Large intestine (tissue), 3 donors: ENCODE measurements at regions not wholly inside any gene's neighbourhood (a gene's known extent, or its start where the extent isn't known, plus 50 kb on each side); places are given as distances from the start of the nearest gene placed in this dataset.

Source experiments
- DNase-seq, 2 donors: peaks; one replicate each; pipeline versions ENCODE4 v3.0.0 to v3.0.0-alpha.2; 2013
- H3K27ac ChIP-seq: one replicate; pipeline ENCODE4 v1.5.1; 2013; ENCODE audit warnings: low read length
- H3K27me3 ChIP-seq: 2 replicates; pipeline ENCODE4 v1.6.1; 2013; ENCODE audit warnings: low read length; ENCODE audit not compliant: control insufficient read depth, insufficient read depth
- H3K36me3 ChIP-seq: 2 replicates; pipeline ENCODE4 v1.6.1; 2013; ENCODE audit warnings: low read length; ENCODE audit not compliant: control insufficient read depth, insufficient read depth
- H3K4me1 ChIP-seq: one replicate; pipeline ENCODE4 v1.6.1; 2013; ENCODE audit warnings: low read length; ENCODE audit not compliant: control insufficient read depth, insufficient read depth
- H3K4me3 ChIP-seq: one replicate; pipeline ENCODE4 v1.5.1; 2013; ENCODE audit warnings: low read length
- H3K9me3 ChIP-seq: one replicate; pipeline ENCODE4 v1.6.1; 2013; ENCODE audit warnings: mild to moderate bottlenecking, low read depth, low read length, moderate library complexity; ENCODE audit not compliant: control insufficient read depth
- WGBS: methylation state at CpG from one replicate; pipeline ENCODE4 v1.1.5; 2013; ENCODE audit warnings: low lambda C conversion rate; ENCODE audit not compliant: insufficient coverage; 5-methylcytosine and 5-hydroxymethylcytosine counted together

- no peaks in the 10 kb centered on the region for H3K27me3 ChIP-seq
- no peak for DNase-seq
- no CpG with 5 or more reads among the region's 6 CpGs for WGBS
- H3K36me3 ChIP-seq: no peaks in the 10 kb centered on the region
- H3K4me3 ChIP-seq: no peak overlapping the region
- no peak overlapping the region for H3K27ac ChIP-seq
- no peaks in the 10 kb centered on the region for H3K9me3 ChIP-seq
- peaks cover 3% of the 10 kb centered on the region for H3K4me1 ChIP-seq
Measured at GRCh38 chr4:128350449-128351045, 62.9 kb upstream of the PGRMC2 start.

DNA sequence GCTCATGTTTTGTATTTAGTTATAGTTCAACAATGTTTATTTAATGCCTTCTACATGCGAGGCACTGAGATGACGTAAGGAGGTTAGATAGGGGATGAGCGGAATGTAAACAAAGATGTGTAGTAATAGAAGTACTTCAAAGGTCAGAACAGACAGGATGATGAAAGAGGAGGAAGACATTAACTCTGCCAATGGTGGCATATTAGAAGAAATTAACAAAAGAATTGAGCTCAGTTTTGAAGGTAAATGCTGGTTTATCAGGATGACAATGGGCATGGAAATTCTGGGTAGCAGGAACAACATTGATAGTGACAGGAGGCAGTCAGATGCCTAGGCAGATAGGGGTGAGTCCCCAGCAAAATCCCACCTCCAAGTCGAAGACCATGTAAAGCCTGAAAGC lies 62.3 kb upstream of the PGRMC2 start:
- H3K9me3 ChIP-seq: no peaks in the 10 kb centered on the region
- H3K4me1 ChIP-seq: no peaks in the 10 kb centered on the region
- 25% methylated on average over 2 of the region's 4 CpGs for WGBS
- peak; percentile 56 to 68 for DNase-seq
- H3K4me3 ChIP-seq: no peak overlapping the region
- H3K36me3 ChIP-seq: no peaks in the 10 kb centered on the region
- no peak overlapping the region for H3K27ac ChIP-seq
- no peaks in the 10 kb centered on the region for H3K27me3 ChIP-seq

- H3K4me3 ChIP-seq: no peak overlapping the region
- no peaks in the 10 kb centered on the region for H3K9me3 ChIP-seq
- WGBS: 33% methylated on average over 1 of the region's 4 CpGs
- no peak overlapping the region for H3K27ac ChIP-seq
- DNase-seq: no peak
- H3K4me1 ChIP-seq: no peaks in the 10 kb centered on the region
- no peaks in the 10 kb centered on the region for H3K27me3 ChIP-seq
- no peaks in the 10 kb centered on the region for H3K36me3 ChIP-seq
Measured at GRCh38 chr4:128347930-128348660, 60.5 kb upstream of the PGRMC2 start.

DNA sequence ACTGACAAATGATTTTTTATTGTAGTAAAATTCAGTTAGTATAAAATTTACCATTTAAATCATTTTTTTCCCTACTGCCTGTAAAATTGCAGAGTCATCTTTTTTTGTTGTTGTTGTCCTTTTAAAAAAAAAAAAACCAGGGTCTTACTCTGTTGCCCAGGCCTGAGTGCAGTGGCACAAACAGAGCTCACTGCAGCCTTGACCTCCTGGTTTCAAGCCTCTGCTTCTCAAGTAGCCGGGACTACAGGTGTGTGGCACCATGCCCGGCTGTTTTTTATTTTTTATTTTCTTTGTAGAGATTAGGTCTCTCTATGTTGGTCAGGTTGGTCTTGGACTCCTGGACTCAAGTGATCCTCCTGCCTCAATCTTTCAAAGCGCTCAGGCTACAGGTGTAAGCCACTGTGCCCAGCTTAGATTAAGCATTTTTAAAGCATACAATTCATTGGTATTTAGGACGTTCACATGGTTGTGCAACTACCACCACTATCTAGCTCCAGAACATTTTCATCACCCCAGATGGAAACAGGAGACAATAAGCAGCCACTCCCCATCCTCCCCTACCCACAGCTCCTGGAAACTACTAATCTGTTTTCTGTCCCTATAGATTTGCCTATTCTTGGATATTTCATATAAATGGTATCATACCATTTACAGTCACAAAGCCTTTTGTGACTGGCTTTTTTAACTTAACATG lies 59.7 kb upstream of the PGRMC2 start:
- no peak for DNase-seq
- no CpG with 5 or more reads among the region's 4 CpGs for WGBS
- Histone ChIP-seq H3K27me3 (no peaks in the 10 kb centered on the region), H3K27ac (no peak overlapping the region), H3K4me1 (no peaks in the 10 kb centered on the region), H3K9me3 (no peaks in the 10 kb centered on the region), H3K4me3 (no peak overlapping the region), H3K36me3 (no peaks in the 10 kb centered on the region)

DNA sequence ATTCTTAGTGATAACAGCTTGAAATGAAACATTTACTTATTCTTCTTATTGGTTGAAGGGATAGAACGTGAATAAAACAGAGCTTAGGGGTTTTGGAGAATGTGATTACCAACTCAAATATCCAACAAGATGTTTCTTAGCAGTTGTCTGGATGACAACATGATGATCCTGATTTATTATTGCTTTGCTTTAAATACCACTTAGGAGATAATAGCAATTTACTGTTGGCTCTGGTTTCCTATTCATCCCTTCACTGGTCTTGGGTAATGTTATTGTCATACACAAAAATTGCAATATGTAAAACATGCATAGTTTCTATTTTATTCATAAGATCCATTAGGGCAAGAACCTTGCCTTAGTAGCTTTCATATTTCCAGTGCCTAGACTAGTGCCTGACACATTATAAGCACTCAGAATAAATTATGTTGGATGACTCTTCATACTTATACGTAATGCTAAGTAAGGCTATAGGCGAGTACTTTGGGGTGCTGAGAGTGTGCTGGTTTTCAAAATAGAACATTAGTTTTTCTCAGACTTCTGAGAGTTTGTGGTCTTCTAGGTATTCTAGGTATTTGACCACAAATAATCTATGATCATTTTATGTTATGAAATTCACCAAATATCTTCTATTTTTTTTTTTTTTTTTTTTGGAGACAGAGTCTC lies 58.6 kb upstream of the PGRMC2 start:
- H3K4me1 ChIP-seq: no peaks in the 10 kb centered on the region
- no peaks in the 10 kb centered on the region for H3K9me3 ChIP-seq
- H3K36me3 ChIP-seq: no peaks in the 10 kb centered on the region
- 100% methylated on average over 2 of the region's 3 CpGs for WGBS
- no peak for DNase-seq
- H3K27me3 ChIP-seq: no peaks in the 10 kb centered on the region
- no peak overlapping the region for H3K27ac ChIP-seq
- no peak overlapping the region for H3K4me3 ChIP-seq

GRCh38 chr4:128345650-128346049 lies 58.0 kb upstream of the PGRMC2 start:
- no peak for DNase-seq
- no peaks in the 10 kb centered on the region for H3K36me3 ChIP-seq
- no peak overlapping the region for H3K27ac ChIP-seq
- no peak overlapping the region for H3K4me3 ChIP-seq
- WGBS: no CpG with 5 or more reads among the region's 1 CpG
- H3K4me1 ChIP-seq: no peaks in the 10 kb centered on the region
- no peaks in the 10 kb centered on the region for H3K27me3 ChIP-seq
- H3K9me3 ChIP-seq: no peaks in the 10 kb centered on the region

- DNase-seq: no peak
- WGBS: no CpG with 5 or more reads among the region's 1 CpG
Measured at GRCh38 chr4:128342762-128343161, 55.1 kb upstream of the PGRMC2 start.

GRCh38 chr4:128341634-128342033 lies 54.0 kb upstream of the PGRMC2 start:
- DNase-seq: no peak
- Histone ChIP-seq H3K27ac (no peak overlapping the region), H3K4me3 (no peak overlapping the region), H3K27me3 (no peaks in the 10 kb centered on the region), H3K9me3 (no peaks in the 10 kb centered on the region), H3K4me1 (no peaks in the 10 kb centered on the region), H3K36me3 (no peaks in the 10 kb centered on the region)
- WGBS: 92% methylated on average over 2 of the region's 4 CpGs

More at GRCh38 chr4:128342762-128343161, 55.1 kb upstream of the PGRMC2 start:
- Histone ChIP-seq H3K4me3 (no peak overlapping the region), H3K9me3 (no peaks in the 10 kb centered on the region), H3K4me1 (no peaks in the 10 kb centered on the region), H3K27ac (no peak overlapping the region), H3K27me3 (no peaks in the 10 kb centered on the region), H3K36me3 (no peaks in the 10 kb centered on the region)

- WGBS: 100% methylated on average over 1 of the region's 4 CpGs
- Histone ChIP-seq H3K27me3 (no peaks in the 10 kb centered on the region), H3K9me3 (no peaks in the 10 kb centered on the region), H3K4me1 (no peaks in the 10 kb centered on the region), H3K4me3 (no peak overlapping the region), H3K27ac (no peak overlapping the region), H3K36me3 (no peaks in the 10 kb centered on the region)
- DNase-seq: no peak
Measured at GRCh38 chr4:128338634-128339355, 51.2 kb upstream of the PGRMC2 start.

DNA sequence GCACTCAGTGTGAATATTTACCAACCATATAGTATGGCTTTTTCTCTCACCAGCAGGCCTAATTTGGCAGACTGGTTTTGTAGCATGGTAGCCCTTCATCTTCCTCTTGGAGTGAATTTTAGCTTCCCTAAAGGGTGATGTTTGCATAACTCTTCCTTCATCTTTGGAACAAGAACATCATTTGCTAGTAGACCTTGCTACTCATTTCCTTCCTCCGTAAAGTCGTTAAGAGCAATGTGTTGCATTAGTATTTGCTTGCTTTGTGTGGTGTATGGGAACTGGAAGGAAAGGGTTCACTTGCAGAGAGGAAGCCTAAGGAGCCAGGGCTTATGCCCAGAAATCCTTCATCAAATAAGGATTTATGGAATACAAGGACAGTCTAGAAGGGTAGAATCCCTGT lies 50.2 kb upstream of the PGRMC2 start:
- WGBS: no CpG with 5 or more reads among the region's 2 CpGs
- DNase-seq: no peak
- Histone ChIP-seq H3K27me3 (no peaks in the 10 kb centered on the region), H3K4me3 (no peak overlapping the region), H3K4me1 (no peaks in the 10 kb centered on the region), H3K9me3 (no peaks in the 10 kb centered on the region), H3K36me3 (no peaks in the 10 kb centered on the region), H3K27ac (no peak overlapping the region)
